HG02798 (cell line): ENCODE measurements at regions not wholly inside any gene's neighbourhood (a gene's known extent, or its start where the extent isn't known, plus 50 kb on each side); places are given as distances from the start of the nearest gene placed in this dataset.

ENCODE experiments used
- ATAC-seq: cut with Tn5 transposase; IDR thresholded peaks from one replicate; pipeline ENCODE4 v1.9.1; 2021; ENCODE audit warnings: mild to moderate bottlenecking; ENCODE audit not compliant: unreplicated experiment, poor library complexity

DNA sequence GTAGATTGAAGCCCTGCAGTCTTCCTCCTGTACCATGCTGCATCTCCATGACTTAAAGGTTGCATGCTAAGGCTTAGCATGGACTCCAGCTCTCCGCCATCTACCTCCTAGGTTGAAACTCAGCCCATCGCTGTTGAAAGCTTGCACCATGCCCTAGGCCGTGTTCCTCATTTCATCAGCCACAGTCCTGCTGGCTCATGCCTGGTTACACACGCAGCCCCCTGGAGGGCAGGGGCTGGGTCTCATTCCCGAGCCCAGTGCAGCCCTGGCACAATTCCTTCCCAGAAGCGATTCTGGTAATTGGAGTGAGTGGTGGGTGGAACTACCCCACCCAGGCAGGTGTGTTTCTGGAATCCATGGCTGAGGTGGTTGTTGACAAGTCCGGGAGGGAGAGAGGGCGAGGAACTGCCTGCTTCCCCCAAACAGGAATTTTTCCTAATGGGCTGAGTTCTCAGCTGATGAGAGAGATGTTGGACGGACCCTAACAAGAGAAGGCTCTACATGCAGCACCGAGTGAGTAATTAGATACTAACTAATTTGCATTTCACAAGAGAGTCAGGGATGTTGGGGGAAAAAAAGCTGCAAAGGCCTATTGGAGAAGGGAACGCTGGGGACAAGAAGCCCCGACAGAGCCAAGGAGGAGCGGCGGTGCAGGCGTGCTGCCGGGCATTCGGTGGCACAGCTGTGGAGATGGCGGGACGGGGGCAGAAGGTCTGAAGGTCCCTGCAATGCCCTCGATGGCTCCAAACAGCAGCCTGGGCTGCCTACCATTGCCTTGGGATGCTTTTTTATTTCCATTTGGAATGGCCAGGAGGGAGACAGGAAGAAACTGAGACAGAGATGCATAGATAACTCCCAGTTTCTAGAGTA lies 92.3 kb upstream of the TLE3 start:
- no peak for ATAC-seq

DNA sequence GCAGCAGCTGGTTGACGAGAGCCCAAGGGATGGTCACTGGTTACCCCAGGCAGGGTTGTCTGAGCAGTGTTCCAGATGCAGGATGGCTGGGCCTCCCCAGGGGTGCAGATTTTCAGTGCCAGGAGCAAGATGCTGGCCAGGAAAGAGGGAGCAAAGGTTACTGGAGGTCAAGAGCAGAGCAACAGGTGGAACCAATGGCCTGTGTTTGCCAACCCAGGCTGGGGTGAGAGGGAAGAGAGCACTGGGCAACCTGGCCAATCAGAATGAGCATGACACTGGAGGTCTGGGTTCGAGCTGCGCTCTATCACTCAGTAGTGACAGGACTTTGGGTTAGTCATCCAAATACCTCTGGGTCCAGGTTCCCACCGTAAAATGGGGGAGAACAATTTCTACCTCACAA lies 90.6 kb upstream of the TLE3 start:
- no peak for ATAC-seq

DNA sequence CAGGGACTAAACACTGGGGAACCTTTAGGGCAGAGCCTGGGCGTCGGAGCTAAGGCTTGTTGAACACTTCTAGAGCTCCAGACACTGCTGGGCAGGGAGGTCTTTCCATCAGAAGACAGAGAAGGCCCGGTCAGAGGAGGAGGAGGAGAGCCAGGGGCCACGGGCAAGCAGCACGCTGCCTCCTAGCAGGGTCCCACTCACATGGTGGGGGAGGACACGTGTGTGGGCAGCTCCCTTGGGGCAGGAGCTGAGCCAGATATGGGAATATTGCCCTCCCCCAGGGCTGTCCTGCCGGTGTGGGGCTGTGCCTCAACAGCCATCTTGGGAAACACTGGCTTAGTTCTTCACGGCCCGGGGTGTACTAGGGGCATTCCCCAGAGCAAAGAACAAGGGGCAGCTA lies 89.6 kb upstream of the TLE3 start:
- ATAC-seq, result no peak

DNA sequence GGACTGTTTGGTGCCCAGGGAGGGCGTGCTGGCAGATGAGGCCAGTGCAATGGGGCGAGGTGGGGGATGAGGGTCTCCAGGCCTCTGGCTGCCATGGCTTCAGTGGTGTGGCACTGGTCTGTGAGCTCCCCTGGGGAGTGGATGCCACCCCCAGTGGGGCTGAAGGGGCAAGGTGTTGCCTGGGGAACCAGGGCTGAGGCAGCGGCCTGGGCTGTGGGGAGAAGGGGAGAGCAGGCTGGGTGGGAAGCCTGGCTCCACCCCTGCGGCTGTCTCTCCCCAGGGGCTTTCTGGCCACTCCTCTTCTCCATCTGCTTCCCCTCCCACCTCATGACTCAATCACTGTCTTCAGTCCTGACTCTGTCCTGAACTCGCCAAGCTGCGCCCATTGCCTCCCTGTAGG lies 88.4 kb upstream of the TLE3 start:
- ATAC-seq, result no peak

DNA sequence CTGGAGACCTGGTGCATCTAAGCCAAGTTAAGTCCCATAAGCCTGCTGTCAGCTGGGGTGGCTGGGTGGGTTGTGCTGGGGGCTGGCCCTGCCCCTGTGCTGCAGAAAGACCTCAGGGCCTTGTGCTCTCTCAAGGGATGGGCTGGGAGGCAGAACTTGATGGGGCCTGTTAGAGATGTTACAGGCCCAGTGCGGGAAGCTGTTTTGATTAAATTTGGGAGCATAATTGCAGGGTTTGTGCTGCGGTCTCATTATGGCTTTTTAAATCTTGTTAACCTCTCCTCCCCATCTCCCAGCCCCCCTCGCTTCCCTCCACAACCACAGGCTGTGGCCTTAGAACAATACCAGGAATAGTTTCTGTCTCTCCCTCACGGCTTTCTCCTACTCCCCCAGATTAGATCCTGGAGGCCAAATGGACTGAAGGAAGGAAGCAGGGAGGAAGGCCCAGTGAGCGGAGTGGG lies 87.6 kb upstream of the TLE3 start:
- ATAC-seq, result no peak

DNA sequence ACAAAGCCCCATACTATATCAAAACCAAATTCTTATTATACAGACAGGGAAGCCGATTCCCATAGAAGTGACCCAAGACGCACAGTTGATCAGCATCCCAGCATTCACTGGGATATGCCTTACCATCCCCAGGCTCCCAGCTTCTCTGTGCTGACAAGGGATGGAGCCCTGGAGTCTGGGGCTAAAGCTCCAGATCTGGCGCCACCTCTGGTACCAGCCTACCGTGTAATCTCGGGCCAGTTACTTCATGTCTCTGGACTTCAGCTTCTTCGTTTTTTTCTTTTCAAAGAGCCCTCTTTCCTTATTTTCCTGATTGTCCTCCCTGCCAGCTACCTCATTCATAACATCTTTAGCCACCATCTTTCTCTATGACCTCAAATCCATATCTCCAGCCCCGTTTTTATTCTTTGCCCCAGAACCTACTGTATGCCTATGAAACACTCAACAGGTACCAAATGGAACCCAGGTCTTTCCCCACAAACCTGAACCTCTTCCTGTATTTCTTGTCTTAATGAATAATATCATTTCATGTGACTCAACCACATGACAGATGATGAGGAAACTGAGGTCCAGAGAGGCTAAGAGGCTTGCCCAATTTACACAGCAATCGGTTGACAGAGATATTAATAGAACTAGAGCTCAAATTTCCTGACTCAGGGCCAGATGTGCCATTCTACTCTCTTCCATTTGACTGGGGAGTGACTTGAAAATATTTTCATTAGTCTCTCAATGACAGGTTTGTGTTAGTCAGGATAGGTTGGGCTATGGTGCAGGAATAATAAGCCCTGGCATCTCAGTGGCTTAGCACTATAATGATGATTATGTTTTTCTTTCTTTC lies 85.4 kb upstream of the TLE3 start:
- no peak for ATAC-seq

DNA sequence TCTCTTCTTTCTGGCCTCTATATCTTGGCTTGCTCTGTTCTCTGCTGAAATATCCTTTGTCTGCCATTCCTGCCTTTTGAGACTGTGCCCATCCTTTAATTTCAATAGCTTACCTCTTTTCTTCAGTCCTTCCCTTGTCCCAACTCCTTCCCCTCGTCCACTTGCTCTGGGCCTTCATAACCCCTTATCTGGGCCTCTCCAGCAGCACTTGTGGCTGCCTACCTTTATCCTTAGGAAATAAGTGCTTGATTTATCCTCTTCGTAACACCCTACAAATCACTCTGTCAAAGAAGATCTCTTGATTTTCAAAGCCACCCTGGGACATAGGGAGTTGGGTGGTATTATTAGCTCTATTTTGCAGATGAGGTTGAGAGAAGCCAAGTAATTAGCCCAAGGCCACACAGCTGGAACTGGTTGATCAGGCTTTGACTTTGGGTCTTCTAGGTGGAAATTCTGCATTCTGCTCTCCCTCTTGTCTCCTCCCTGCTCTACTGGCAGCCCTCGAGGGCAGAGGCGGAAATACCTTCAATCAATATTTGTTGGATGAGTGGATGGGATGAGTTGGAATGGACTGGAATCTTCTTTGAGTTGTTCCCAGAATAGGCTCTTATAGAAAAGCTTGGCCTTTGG lies 84.0 kb upstream of the TLE3 start:
- ATAC-seq, result no peak

DNA sequence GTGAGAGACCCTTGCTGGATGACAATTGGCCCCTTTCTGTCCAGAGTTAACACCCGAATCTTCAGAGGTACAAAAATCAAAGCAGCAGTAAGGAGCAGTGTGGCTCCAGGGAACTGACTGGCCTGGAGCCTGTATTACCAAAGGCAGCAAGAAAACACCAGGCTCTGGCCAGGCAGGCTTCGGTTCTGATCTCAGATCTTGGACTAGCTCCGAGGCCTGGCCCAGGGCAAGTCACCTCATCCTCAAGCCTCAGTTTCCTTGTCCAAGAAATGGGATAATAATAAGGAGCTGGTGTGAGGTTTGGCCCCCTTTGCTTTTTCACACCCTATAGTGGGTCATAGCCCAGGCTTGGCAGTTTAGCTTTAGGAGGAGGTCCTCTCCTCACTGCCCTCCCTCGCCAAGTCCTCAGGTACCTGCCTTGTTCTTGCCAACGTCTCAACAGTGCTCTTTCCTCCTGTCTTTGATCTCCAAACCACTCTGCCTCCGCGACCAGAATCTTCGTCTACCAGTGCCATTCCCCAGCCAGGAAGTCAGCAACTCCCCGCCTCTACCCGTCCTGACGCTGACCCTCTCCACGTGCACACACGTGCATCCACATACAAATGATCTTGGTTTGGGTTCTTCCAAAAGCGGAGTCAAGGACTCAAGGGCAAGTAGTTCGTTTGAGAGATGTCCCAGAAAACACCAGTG lies 82.6 kb upstream of the TLE3 start:
- no peak for ATAC-seq

DNA sequence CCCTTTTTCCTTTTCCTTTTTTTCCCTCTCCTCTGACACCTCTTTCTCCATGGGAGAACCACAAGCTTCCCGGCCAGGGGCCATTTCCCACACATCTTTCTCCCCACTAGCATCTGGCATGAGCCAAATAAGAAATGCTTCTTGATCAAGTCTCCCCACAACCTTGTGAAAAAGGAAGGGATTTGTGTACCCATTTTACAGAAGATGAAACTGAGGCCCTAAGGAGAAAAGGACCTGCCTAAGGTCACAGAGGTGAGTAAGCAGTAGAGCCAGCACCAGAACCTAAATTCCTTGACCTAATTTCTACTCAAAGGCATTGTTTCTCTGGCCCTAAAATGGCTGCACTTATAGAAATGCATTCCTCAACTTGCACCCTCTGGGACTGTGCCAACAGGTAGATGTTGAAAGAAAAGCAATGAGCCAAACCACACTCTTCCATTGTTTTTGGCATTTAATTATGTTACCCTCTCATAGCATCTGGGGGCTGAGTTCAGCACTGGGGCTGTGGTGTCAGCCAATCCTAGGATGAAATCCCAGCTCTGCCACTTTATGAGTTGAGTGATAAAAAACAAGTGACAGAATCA lies 81.7 kb upstream of the TLE3 start:
- no peak for ATAC-seq

DNA sequence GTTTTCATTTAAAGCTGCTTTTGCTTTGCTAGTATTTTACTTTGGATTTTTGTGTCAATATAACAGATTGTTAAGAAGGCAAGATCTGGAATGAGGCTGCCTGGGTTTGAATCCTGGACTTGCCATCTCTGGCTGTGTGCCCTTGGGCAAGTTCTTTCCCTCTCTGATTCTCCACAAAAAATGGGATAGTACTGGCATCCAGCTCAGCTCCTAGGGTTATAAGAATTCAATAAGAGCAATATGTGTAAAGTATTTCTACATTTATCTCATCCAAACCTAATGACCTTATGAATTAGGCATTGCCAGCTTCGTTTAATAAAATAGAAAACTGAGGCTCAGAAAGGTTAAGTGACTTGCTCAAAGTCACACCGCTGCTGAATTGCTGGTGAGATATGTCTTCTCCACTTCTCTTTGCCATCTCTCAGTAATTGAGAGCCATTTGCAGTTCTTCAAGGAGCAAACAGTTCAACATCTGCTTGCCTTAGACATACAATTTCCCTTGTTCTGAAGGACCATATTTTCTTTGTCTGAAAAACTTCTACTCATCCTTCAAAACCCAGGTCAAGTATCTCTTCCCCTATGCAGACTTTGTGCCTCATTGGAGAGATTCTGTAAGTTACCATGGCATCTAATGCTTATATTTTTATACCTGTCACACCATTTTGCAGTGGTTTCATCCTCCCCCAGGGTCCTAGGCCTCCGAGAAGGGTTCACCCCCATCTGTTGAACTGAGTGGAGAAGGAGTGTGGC lies 80.8 kb upstream of the TLE3 start:
- no peak for ATAC-seq

DNA sequence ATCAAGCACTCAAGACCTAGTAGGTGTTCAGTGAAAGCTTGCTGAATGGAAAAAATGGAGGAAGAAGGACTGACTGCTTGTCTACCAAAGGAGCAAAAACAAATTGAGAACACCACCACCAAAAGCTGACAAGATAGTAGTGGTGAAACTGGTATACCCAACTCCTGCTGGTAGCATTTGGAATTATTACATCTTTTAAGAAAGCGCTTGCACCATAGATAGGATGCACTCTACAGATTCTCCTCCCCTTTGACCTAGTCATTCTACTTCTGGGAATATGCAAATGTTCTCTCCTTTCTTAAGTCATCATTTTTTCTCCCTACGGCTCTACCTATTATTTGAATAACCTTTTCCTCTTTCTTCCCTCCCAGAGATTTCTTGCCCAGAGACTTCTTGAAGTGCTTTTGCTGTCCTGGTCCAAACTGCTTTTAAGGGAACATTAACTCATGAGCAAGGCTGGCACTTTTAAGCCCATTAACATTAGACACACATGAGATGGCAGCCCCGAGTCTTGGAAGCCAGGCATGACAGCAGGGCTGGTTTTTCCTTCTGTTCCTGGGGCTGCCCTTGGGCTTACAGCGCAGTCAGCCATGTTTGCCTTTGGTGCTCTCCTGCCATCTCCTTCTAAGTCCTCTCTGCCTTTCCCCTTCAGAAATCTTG lies 75.0 kb upstream of the TLE3 start:
- no peak for ATAC-seq

DNA sequence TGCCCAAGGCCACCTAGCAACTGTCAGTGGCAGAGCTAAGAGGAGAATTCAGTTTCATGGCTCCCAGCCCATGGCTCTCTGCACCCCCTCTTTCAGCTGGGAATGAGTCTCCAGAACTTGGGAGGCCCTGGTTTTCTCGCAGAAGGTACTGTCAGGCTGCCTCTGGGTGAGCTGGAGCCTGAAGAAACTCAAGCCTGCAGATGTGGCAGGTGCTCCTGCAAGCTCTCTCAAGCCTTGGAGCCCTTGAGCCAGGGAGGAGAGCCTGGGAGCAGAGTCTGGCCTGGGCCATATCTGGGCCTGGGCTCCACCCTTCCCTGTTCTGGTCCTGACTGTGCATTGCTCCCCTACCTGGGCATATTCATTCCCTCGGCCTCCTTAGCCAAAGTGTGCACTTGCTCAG lies 74.4 kb upstream of the TLE3 start:
- ATAC-seq, result no peak

DNA sequence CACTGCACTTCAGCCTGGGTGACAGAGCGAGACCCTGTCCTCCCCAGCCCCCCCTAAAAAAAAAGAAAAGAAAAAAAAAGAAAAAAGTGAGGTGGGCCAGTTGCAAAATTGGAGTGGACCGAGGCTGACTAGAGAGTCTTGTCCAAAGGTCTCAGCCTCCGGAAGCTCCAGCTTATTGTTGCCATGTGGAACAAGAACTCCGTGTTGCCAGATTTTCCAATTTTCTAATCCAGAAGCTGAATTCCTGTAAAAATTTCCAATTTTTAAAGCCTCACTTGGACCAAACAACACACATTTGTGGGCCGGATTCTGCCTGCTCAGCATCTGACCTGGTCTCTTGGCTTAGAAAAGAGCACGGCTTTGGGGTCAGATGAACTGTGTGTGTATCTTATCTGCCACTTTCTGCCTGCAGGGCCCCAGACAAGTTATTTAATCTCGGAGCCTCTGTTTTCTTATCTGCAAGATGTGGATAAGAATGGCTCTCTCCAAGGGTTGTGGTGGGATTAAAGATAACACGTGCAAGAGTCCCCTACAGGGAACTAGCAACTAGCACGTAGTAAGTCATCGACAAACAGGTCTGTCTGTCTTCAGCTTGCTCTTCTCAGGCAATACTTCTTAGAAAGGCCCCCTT lies 73.7 kb upstream of the TLE3 start:
- no peak for ATAC-seq

DNA sequence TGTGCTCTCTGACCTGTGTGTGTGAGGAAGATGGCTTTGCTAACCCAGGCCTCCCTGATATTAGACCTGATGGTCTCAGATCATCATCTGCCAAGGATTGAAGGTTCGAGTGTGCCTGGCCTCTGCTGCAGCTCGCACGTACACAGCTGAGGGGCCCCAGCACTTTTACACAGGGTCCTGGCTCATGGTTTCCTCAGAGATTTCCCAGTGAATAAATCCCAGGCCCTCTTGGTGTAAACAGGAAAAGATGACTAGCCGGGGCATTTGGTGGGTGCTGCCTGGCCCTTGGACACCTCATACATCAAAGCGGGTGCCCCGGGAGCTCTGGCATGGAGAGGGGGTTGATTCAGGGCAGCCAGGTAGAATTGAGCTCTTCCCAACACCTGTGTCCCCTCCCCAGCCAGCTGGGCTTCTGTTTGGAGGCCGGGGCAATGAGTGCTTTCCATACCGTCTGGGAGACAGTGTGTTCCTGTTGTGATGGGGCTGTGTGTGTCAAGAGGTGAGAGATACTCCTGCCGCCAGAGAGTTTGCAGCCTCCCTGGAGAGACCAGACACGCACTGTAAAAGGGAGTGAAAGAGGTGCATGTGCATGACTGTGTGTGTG lies 72.5 kb upstream of the TLE3 start:
- ATAC-seq, result no peak

DNA sequence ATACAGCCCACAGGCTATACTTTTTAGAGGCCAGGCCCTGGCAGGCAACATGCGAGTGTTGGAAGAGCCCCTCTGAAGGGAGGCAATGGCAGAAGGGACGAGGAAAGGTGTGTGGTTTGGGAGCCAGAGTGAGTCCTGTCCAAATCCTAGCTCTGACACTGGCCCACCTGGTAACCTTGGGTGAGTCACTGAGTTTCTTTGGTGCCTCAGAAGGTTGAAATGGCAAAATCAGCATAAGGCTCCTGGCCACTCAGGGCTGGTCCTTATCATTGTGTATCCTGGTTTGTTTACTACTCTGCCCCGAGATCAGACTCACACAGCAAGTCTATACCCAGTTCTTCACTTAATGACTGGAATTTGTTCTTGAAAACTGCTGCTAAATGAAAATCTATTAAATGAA lies 71.4 kb upstream of the TLE3 start:
- no peak for ATAC-seq

DNA sequence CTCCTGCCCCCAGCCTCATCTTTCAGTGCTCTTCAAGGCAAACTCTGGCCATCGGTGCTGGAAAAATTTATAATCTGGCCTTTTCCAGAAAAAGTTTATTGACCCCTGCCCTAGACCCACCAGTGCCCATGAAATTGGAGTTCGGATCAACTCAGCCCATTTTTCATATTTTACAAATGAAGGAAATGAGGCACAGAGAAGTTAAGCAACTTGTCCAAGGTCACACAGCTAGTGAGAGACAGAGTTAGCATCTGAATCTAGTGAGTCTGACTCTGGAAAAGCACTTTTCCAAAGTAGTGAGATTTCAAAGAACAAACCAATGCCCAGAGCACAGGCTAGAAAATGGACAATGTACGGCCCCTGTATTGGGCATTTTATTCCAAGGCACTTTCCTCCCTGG lies 69.4 kb upstream of the TLE3 start:
- ATAC-seq, result no peak

DNA sequence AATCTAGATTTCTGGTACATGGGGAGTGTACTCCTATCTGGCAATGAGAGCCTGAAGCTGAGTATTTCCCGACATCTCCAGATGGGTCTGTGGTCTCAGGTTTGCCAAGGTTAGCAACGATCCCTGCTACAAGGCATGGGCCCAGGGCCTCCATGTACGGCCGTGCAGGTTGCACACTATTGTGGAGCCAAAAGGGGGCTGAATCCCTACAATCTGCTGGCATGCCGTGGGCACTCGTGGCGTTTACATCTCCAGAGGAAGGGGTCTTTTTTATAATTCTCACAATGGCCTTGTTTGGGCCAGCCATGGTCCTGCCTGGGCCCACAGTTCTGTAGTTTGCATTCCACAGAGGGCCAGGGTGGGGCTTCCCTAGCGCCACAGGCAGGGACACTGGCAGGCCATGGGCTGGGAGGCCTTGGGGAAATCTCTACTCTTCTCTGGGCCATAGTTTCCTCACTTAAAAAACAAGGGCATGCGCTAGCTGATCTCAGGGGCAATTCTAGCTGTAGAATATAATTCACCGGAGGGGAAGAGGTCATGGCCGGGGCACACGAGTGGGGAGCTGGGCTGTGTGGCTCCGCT lies 68.9 kb upstream of the TLE3 start:
- ATAC-seq, result no peak
